ENCODE measurements at regions not wholly inside any gene's neighbourhood (a gene's known extent, or its start where the extent isn't known, plus 50 kb on each side); places are given as distances from the start of the nearest gene placed in this dataset.

DNA sequence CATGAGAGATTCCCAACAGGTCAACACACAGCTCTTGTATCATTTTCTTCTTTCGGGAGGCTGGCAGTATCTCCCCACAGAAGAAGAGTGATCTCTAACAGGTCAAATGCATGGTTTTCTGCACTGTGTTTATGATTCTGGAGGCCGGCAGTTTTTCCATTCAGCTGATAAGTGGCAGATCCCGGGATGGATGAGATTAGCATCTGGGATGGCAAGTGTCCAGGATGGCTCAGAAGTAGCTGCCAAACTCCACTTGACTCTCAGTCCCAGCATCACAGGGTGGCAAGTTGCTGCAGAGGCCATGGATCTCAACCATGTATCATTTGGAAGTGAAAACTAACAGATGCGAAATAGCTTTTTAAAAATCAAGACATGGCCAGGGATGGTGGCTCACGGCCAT is 97.8 kb upstream of the SLC44A1 start:
- ATAC-seq: no peak
- no peak for DNase-seq

DNA sequence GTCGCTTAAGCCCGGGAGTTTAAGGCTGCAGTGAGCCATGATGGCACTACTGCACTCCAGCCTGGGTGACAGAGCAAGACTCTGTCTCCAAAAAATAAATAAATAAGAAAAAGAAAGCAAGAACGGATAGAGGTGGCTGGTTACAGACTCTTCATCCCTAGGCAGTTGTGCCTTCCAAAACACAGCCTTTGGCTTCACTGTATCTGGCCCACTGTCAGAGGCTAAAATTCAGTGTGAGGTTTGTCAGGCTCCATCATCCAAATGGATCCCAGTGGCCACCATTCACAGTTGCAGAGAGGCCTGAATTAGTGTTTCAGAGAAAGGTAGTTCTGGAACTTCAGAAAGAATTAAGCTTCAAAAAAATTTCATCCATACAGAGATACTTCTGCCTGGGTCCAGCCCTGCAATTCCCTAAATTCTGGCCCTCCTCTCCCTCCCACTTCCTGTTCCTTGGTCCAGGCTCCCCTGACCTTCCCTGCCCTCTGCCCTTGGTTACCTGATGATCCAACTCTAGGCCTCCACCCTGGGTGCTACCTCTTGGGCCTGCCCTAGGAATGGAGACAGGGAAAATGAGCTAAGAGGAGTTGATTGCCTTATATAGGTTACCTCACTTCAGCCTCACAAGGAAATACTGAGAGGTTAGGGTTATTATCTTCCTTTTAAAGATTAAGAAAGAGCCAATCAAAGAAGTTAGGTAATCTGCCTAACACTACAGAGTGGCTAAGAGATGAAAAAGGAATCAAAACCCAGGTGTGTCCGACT is 97.2 kb upstream of the SLC44A1 start:
- no peak for ATAC-seq

GRCh38 chr9:105148328-105149006 is 96.0 kb upstream of the SLC44A1 start:
- no peak for DNase-seq
- ATAC-seq: no peak

More for the DNA sequence above, 97.2 kb upstream of the SLC44A1 start:
- no peak for DNase-seq

DNA sequence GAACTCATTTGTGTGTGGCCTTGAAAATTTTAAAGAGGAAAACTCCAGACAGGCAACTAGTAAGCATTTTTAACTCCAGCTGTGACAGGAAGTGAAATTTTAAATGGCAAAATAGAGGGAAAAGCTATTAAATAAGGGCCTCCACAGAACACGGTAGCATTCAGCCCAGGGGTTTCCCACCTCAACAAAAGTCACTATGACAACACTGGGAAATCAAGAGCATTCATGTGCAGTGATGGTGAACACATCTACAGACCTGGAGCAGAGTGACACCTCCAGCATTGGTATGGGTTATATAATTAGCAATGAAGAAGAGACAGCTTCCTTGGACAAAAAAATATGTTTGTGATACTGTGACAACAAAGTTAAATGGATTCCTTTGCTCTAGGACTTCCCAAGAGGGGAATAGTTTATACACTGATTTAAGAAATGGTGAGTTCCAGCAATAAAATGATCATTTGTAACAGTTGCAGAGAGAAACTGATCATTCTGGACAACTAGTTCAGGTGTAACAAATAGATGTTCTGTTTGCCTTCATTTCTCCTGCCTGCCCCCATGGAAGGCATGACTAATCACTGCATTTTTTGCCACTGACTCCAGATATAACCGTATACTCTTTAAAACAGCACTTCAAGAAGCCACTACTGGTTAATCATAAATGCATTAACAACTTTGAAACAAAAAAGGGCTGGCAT is 93.3 kb upstream of the SLC44A1 start:
- ATAC-seq: no peak

DNA sequence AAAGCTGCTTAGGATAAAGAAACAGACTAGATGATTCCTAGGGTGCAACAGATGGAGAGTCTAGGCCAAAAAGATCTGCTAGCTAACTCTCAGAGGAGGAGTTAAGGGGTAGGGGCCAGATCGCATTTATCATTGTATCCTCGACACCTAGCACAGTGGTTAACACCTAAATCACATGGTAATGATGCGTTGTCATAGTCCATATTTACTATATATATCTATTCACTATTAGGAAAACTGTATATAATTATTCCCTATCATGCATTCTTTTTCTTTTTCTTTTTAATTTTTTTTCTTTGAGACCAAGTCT is 92.8 kb upstream of the SLC44A1 start:
- DNase-seq: no peak
- no peak for ATAC-seq

More for the DNA sequence above, 93.3 kb upstream of the SLC44A1 start:
- DNase-seq: no peak

- DNase-seq: no peak
- ATAC-seq: no peak
Observed at GRCh38 chr9:105154723-105155191, 89.7 kb upstream of the SLC44A1 start.

DNA sequence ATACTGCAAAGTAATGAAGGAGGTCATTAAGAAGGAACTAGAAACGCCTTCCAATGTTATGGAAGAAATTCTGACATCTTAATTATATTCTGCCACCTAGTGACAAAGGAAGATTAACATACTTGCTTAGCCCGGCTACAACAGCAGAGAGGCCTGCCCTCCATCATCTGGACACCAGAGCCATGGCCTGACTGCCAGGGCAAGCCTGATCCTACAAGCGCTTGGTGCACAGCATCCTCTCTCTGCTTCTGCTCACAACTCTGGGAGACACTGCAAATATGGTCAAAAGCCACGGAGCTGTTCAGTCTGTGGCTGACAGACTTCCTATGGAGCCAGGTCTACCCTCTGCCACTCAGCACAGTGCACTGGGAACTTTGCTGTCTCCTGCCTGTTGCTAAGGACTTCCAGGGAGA is 87.3 kb upstream of the SLC44A1 start:
- ATAC-seq: peak; percentile 61

DNA sequence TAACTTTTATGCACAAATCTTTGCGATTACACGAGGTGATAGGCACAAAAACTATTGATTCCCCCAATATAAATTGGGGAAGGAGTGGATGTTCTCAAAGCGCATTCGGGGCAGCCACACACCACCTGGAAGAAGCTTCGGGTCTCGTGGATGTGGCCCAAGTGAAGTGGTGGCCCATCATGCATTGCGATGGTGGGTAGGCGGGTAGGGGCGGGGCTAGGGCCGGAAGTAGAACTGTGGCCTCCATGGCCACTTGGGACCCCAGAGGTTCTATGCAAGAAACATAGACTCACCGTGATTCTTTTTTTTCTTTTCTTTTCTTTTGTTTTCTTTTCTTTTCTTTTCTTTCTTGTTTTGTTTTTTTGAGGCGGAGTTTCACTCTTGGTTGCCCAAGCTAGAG is 86.4 kb upstream of the SLC44A1 start:
- DNase-seq: no peak
- ATAC-seq: no peak

More for the DNA sequence above, 87.3 kb upstream of the SLC44A1 start:
- no peak for DNase-seq

GRCh38 chr9:105158898-105159297 is 85.6 kb upstream of the SLC44A1 start:
- no peak for ATAC-seq
- no peak for DNase-seq

DNA sequence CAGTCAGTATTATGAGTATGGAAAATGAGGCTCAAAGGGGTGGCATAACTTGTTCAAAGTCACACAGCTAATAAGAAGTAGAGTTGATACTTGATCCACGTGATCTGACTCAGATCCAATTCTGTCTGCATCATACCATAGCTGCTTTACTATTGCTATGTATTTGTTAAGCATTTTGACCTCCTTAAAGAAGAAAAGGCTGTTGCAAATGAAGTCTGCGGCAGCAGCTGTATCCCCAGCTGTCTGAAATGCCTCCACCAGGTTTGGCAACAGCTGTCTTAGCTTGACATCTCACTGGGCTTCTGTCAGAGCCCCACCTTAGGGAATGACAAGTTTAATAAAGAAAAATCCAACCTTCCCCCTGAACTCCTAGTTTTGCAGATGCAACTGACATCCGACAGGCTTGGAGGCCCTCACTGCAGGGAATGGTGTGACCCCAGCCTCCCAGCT is 75.6 kb upstream of the SLC44A1 start:
- ATAC-seq (no peak), DNase-seq (no peak)

- DNase-seq: no peak
Observed at GRCh38 chr9:105171076-105171475, 73.4 kb upstream of the SLC44A1 start.

DNA sequence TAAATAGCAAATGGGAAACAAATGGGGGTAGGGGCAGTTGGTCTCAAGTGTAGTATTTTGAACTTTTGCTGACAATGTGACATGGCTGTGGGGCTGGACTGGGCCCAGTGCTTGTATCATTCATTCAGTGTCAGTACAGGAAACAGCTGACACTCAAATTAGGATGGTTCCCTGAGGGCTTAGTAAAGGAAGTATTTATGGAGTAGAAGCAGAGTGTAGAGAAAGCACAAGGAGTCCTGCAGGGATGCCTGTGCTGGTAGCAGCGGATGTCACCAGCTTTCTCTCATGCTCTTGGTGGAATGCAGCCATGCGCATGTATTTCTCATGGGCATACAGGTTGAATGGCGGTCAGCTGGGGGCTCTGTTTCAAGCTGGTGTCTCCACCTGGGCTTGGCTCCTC is 72.9 kb upstream of the SLC44A1 start:
- ATAC-seq (no peak), DNase-seq (no peak)

More at GRCh38 chr9:105171076-105171475, 73.4 kb upstream of the SLC44A1 start:
- ATAC-seq: no peak

GRCh38 chr9:105172436-105172835 is 72.0 kb upstream of the SLC44A1 start:
- ATAC-seq: no peak
- no peak for DNase-seq

DNA sequence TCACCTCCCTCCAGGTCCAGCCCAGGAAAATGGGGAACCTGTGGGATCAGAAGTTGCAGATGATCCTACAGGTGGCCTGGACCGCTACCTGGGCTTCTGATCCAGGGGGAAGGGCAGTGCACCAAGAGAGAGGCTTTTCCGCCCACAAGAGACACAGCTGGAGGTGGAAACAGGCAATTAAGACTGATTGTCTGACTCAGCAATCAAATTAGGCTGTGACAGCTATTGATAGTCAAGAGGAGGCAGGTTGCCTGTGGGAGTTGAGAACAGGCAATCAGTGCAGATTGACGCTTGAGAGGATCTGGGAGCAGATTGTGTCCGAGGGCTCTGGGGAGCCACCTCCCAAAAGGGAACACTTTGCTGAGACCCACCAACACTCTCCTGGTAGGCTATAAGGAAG is 71.1 kb upstream of the SLC44A1 start:
- DNase-seq (no peak), ATAC-seq (no peak)

DNA sequence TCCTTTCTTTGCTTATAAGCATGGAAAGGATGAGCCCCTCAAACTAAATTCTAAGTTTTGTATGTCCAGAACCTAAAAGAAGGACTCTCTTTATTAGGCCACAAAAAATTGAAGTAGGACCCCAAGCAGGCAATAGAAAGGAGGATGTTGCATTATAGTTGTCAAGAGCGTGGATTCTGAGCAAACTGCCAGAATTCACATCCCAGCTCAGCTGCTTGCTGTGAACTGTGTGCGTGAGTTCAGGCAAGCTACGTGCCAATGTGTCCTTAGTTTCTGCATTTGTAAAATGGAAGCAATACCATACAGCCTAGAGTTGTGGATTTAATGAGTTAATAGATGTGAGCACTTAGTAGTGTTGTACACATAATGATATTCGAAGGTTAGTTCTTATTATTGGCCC is 70.6 kb upstream of the SLC44A1 start:
- ATAC-seq (no peak), DNase-seq (no peak)

DNA sequence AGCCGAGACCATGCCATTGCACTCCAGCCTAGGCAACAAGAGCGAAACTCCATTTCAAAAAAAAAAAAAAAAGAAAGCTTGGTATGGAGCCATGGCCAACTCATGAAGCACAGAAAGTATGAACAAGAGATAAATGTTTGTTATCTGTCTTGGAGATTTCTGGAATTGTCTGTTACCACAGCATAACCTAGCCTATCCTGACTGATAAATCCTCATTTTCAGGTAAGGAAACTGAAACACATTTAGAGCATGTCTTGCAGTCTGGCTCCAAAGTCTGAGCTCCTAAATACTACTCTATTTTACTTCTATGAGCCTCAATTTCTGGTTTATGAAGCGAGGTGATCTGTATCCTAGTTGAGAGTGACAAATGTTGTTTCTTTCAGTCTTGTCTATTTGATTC is 68.3 kb upstream of the SLC44A1 start:
- ATAC-seq (no peak), DNase-seq (no peak)

DNA sequence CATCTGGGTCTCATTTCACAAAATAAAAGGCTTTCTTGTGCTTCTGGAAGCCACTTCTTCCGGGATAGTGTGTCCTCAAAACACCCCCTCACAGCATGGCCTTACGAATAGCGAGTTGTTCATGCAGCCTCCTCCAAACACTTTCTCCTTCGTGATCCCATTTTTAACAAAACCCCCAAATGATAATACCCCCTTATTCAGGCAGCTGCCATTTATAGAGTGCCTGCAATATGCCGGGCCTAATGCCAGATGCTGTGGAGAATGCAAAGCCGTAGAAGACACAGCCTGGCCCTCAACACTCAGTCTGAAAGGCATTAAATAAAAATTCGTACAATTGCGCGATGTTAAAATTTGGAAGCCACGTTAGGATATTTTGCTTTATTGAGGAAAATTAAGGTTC is 66.4 kb upstream of the SLC44A1 start:
- ATAC-seq: no peak
- no peak for DNase-seq

- DNase-seq: no peak
- ATAC-seq: no peak
Observed at GRCh38 chr9:105187781-105188180, 56.7 kb upstream of the SLC44A1 start.

GRCh38 chr9:105188746-105189145 is 55.7 kb upstream of the SLC44A1 start:
- no peak for ATAC-seq
- no peak for DNase-seq

- DNase-seq (no peak), ATAC-seq (no peak)
Observed at GRCh38 chr9:105191508-105192121, 52.8 kb upstream of the SLC44A1 start.

- DNase-seq (no peak), ATAC-seq (no peak)
Observed at GRCh38 chr9:105193560-105193959, 50.9 kb upstream of the SLC44A1 start.

DNA sequence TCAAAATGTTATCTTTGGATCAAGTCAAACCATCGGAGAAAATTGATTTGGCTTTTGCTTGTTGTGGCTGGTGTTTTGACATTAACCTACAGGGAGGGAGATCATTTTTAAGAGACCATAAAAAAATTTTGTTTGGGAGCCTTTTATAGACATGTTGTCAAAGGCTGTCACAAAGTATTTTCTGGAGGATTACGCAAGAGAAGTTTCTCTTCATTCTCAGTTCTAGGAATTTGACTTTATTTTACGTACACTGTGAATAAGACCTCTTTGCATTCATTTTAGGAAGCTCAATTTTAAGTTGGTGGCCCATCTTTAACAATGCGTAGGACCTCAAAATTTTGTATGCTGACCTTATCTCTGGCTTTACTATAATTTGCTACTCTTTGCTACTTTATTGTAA is 50.2 kb upstream of the SLC44A1 start:
- DNase-seq: no peak

More for the DNA sequence above, 50.2 kb upstream of the SLC44A1 start:
- ATAC-seq: no peak

All from stimulated activated naive CD8-positive, alpha-beta T cell treated with anti-CD3 and anti-CD28 coated beads, Interleukin-15, Interleukin-2, amounts not matched to agents 100 U/mL and 50 U/mL, for 24 hours (primary cell).